ENCODE measurements at regions not wholly inside any gene's neighbourhood (a gene's known extent, or its start where the extent isn't known, plus 50 kb on each side); places are given as distances from the start of the nearest gene placed in this dataset.
"Not testable (repeated sequence)": the region's sequence is repeated elsewhere in the genome, so short reads cannot be mapped to it uniquely, and the experiment has no call there.

- no peak for DNase-seq
Observed at GRCh38 chr2:121818546-121818945, 63.1 kb downstream of the TSN start.

DNA sequence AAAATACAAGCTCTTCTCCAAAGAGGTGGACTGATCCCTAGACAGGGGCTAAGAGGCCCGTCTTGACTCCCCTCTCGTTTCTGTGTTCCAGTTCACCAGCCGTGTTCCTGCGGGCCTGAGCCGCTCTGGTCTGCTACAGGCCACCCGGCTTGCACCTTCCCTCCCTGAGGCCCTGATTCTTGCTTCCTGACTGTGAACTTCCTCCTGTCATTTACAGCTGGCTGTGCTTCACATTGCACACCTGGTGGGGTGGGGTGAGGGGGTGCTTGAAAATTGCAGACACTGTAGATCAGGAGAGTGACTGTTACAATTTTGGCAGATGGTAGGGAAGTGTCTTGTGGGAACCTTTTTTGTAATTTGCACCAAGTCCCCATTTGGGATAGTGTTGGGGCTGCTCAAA, 64.4 kb downstream of the TSN start:
- DNase-seq = no peak

- no peak for DNase-seq
Observed at GRCh38 chr2:121821476-121822158, 66.2 kb downstream of the TSN start.

DNA sequence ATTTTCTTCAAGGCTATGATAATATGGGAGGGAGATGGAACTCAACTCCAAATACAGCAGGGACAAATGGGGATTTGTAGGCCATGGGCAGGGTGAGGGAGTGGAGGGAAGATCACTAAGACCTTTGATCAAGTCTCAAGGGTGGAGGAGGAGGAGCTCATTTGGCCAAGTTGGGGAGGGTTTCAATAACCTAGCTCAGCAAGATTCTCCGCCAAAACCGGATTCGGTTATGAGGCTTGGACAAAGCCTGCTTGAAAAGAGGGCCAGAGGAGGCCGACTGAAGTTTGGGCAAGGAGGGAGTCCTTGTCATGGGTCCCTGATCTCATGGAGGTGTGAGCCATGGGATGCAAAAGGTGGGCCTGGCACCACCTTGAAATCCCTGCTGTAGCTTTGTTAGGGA, 68.8 kb downstream of the TSN start:
- DNase-seq = no peak

DNA sequence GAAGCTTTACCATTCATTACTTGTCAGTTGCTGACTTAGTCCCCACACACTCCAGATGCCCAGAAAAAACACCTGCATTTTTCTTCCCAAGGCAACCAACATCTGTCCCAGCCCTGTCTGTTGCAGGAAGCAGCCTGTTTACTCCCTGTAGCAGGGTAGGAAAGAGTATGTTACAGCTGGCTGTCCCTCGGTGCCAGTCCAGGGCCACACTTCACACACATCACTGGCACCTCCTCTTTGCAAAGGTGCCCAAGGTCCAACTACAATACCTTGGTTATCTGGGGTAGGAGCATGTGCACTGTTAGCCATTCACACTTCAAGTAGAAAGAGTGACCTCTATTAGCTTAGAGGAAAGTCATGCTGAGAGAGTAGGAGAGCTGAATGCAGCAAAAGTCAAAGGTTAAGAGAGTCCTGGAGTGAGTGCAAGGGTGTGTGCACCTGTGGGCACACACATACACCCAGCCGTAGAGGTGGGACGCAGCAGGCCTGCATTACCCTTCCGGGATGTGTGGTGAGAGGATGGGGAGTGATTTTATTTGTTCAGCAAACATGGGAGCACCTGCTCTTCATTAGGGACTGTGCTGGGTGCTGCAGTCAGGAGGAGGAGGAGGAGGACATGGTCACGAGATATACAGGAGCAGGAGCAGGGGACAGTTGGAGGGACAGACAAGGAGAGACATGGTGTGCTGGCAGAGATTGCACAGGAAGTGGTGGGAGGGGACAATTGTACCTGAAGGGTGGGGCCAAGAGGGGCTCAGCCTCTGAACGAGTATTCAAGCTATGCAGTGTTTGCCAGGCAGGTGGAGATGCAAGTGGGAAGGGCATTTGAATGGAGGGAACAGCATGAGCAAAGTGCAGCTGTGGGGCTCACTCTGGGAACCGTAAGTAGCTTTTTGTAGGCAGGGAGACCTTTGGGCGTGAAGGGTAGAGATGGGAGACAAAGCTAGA, 69.8 kb downstream of the TSN start:
- no peak for DNase-seq

DNA sequence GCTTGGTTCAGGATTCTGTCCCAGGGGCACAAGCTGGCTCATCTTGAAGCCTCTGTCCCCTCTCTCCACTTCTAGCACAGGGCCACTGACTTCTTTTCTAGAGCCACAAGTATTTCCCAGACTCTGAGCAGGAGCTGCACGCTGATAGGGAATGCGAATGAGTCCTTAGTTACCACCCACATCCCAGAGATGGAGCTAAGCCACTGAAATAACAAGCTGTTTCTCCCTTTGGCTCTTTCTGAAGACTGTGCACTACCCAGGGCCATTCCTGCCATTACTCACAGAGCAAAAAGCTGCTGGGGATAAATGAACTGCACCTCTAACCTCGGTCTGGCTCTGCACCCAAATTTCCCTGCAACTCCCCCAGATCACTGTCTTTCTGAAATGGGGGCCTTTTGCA, 70.6 kb downstream of the TSN start:
- DNase-seq = no peak

DNA sequence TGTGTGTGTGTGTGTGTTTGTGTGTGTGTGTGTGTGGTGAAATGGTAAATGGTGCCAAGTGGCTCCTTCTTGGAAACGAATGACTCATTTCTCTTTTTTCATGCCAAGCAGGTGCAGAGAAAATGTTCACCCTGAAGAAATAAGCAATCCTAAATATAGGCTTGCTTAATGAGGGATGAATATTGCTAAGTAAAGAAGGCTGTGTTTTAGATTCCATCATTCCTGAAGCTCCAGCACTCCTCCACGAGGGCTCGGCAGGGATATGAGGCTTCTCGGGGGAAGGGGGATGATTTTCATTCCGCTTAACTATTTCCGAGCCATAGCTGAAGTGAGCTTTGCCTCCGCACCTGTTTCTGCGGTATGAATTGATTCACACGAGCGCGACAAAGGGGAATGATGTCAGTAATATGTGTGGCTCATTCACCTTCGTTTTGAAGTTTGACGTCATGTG, 72.9 kb downstream of the TSN start:
- no peak for DNase-seq

DNA sequence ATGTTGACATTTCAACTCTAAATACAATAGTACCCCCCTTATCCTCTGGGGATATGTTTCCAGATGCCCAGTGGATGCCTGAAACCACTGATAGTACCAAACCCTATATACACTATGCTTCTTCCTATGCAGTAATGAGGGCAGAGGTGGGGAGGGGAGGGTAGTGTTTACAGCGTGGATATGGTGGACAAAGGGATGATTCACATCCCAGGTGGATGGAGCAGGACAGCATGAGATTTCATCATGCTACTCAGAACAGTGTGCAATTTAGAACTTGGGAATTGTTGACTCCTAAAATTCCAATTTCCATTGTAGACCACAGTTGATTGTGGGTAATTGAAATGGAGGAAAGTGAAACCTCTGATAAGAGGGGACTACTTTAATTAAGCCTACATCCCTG, 75.4 kb downstream of the TSN start:
- no peak for DNase-seq

GRCh38 chr2:121831841-121832240, 76.4 kb downstream of the TSN start:
- no peak for DNase-seq

DNA sequence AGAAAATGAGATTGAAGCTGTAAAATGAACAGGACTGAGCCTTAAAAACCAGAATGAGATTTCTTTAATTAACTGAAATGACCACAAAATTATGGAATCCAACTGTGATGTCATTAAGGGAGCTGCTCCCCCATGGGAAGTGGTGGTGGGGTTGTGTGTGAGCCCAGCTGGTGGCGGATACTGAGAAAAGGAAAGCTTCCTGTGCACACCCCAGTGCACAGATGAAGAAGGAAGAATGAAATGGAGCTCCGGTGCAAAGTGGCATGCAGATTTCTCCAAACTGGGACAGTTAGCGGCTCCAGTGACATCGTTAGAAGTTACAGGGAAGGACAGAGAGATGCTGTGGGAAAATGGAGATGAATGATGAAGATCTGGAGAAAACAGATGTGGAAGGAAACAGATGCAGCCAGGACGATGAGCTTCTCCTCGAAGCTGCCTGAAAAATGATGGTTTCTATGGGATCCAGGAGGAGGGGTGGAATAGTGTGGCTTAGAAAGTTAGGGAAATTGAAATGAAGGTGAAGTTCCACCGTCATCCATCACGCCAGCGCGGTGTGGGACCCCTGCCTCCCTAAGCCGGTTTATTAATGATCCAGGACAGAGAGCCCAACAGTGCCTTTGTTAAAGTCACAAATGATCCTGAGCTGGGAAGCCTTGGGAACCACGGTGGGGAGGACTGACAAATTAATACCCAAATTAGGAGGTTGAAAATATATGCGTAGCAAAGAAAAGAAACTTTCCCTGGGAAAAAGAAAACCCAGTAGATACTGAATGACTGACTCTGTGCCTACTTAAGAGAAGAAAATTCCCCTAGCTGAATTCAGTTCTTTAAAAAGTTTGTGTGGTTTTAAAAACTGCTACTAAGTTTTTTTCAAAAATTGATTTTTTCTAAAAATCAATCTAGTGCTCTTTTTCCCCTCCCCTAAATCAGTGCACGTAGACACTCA, 77.2 kb downstream of the TSN start:
- no peak for DNase-seq

- DNase-seq = no peak
Observed at GRCh38 chr2:121833358-121833723, 77.9 kb downstream of the TSN start.

- DNase-seq = no peak
Observed at GRCh38 chr2:121836611-121837010, 81.2 kb downstream of the TSN start.

GRCh38 chr2:121837591-121837990, 82.1 kb downstream of the TSN start:
- no peak for DNase-seq

- DNase-seq = no peak
Observed at GRCh38 chr2:121838551-121838950, 83.1 kb downstream of the TSN start.

GRCh38 chr2:121839584-121839983, 84.1 kb downstream of the TSN start:
- DNase-seq = no peak

DNA sequence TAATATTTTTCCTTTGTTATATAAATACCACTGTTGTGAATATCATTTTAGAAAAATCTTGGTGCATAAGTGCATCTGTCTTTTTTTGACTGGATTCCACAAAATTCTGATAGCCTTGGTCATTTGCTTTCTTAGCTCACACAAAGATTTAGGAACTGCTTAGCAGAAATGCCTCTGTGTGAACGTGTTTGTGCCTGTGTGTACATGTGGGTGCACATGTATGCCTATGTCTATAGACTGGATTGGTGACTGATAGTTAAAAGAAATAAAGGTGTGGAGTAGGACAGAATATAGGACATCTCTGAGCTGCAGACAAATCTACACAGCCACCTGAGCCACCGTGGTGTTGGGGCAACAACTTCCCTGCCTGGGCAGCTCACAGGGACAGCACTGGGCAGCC, 93.8 kb downstream of the TSN start:
- no peak for DNase-seq

DNA sequence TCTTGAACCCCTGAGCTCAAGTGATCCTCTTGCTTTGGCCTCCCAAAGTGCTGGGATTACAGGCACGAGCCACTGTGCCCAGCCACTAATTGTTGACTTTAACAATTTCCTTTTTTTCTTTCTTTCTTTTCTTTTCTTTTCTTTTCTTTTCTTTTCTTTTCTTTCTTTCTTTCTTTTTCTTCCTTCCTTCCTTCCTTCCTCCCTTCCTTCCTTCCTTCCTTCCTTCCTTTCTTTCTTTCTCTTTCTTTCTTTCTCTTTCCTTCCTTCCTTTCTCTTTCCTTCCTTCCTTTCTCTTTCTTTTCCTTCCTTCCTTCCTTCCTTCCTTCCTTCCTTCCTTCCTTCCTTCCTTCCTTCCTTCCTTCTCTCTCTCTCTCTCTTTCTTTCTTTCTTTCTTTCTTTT, 97.7 kb downstream of the TSN start:
- not testable (repeated sequence) for DNase-seq

- no peak for DNase-seq
Observed at GRCh38 chr2:121855510-121855909, 100.1 kb downstream of the TSN start.

- DNase-seq = no peak
Observed at GRCh38 chr2:121856360-121856759, 100.9 kb downstream of the TSN start.

- no peak for DNase-seq
Observed at GRCh38 chr2:121858369-121858768, 102.9 kb downstream of the TSN start.

DNA sequence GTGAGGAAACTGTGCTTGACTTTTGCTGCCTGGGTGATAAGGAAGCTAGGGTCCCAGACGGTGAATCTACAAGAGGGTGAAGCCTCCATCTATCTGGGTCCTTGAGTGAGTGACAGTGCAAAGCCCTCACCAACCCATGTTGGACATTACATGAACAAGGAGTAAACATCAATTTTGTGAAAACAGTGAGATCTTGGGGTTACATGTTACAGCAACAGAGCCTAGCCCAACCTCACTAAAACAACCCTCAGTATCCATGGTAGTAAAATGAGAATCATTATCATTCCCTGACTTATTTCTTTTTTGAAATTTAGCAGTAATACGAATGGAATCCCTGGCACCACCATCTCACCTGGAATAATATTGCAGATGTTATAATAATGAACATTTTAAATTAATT, 103.4 kb downstream of the TSN start:
- DNase-seq = no peak

- DNase-seq = no peak
Observed at GRCh38 chr2:121860033-121860757, 104.7 kb downstream of the TSN start.

Data from NCI-H2171 (cell line).